ENCODE measurements at regions not wholly inside any gene's neighbourhood (a gene's known extent, or its start where the extent isn't known, plus 50 kb on each side); places are given as distances from the start of the nearest gene placed in this dataset.

DNA sequence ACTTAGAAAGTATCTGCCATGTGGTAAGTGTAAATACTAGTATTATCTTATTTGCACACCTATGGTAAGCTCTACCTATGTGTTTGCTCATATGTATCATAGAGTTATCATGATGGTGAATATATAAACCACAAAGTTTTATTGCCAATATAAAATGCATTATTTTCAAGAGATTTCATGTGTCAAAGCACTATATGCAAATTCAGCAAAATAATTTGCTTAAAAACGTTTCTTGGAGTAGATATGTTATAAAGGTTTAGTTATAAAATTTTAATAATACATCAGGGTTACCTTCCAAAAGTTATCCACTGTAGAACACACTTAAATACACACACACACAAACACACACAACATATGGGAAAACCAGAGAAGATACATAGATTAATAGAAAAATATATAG, 1431.7 kb upstream of the C9orf72 start:
- TF ChIP-seq, protein P1, sequence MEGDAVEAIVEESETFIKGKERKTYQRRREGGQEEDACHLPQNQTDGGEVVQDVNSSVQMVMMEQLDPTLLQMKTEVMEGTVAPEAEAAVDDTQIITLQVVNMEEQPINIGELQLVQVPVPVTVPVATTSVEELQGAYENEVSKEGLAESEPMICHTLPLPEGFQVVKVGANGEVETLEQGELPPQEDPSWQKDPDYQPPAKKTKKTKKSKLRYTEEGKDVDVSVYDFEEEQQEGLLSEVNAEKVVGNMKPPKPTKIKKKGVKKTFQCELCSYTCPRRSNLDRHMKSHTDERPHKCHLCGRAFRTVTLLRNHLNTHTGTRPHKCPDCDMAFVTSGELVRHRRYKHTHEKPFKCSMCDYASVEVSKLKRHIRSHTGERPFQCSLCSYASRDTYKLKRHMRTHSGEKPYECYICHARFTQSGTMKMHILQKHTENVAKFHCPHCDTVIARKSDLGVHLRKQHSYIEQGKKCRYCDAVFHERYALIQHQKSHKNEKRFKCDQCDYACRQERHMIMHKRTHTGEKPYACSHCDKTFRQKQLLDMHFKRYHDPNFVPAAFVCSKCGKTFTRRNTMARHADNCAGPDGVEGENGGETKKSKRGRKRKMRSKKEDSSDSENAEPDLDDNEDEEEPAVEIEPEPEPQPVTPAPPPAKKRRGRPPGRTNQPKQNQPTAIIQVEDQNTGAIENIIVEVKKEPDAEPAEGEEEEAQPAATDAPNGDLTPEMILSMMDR (conservative IDR thresholded peaks at IDR 0.05; ENCODE audit: low read depth, low read length), result no peak
- no peak for TF ChIP-seq RAD21 (IDR thresholded peaks at IDR 0.05; ENCODE audit: low read length)
